IMR-90 (cell line): ENCODE measurements at regions not wholly inside any gene's neighbourhood (a gene's known extent, or its start where the extent isn't known, plus 50 kb on each side); places are given as distances from the start of the nearest gene placed in this dataset.

ENCODE experiments used
- ATAC-seq: fragments of 200-7000 bp; cut with Tn5 transposase; 2 replicates; pipeline ENCODE4 v1.9.1; 2020; ENCODE audit warnings: low read depth, mild to moderate bottlenecking, moderate library complexity
- BruUV-seq: library from RNA; stranded (reverse); fragments of 400-500 nt; replicated peaks from 2 replicates; lab custom pipeline; 2021; lab: Mats Ljungman, UMichigan
- CTCF ChIA-PET: fragments of 300-600 bp; formaldehyde crosslinking; extraction: SDS; loops from one replicate; lab custom pipeline; 2021; ENCODE audit warnings: antibody characterized with exemption; lab: Yijun Ruan, JAX
- POLR2A ChIA-PET: fragments of 300-600 bp; sonication (Branson Sonifier 250); formaldehyde crosslinking; loops from one replicate; lab custom pipeline; 2022; ENCODE audit warnings: antibody characterized with exemption; ENCODE audit not compliant: unreplicated experiment; lab: Charles Lee
- DNase-seq: peaks from one replicate; pipeline ENCODE4 v3.0.0; 2013
- H2AFZ ChIP-seq: replicated peaks from 2 replicates; pipeline ENCODE3; 2013; ENCODE audit warnings: low read length, mild to moderate bottlenecking; ENCODE audit not compliant: poor library complexity
- H2AK5ac ChIP-seq: 2 replicates; pipeline ENCODE4 v1.6.1; 2013; ENCODE audit warnings: low read depth, low read length, inconsistent platforms
- H2AK9ac ChIP-seq: replicated peaks from 2 replicates; pipeline ENCODE3; 2013; ENCODE audit warnings: mild to moderate bottlenecking, low read depth, low read length, moderate library complexity; ENCODE audit not compliant: poor library complexity
- H2BK120ac ChIP-seq: 2 replicates; pipeline ENCODE4 v1.6.1; 2013; ENCODE audit warnings: low read depth, low read length, inconsistent platforms
- H2BK15ac ChIP-seq: 3 replicates; pipeline ENCODE4 v1.6.1; 2013; ENCODE audit warnings: low read depth, low read length, inconsistent platforms
- H2BK20ac ChIP-seq: 2 replicates; pipeline ENCODE4 v1.6.1; 2013; ENCODE audit warnings: low read depth, mild to moderate bottlenecking, inconsistent platforms, low read length, moderate library complexity
- H2BK5ac ChIP-seq: 2 replicates; pipeline ENCODE4 v1.6.1; 2013; ENCODE audit warnings: mild to moderate bottlenecking, low read depth, low read length, inconsistent platforms; ENCODE audit not compliant: poor library complexity, severe bottlenecking
- H3K14ac ChIP-seq: replicated peaks from 2 replicates; pipeline ENCODE4 v1.6.1; 2013; ENCODE audit warnings: low read depth, low read length, inconsistent platforms
- H3K18ac ChIP-seq: 2 replicates; pipeline ENCODE4 v1.6.1; 2013; ENCODE audit warnings: low read depth, low read length, control low read depth
- H3K23ac ChIP-seq: 2 replicates; pipeline ENCODE4 v1.6.1; 2013; ENCODE audit warnings: low read depth, low read length, inconsistent platforms
- H3K27ac ChIP-seq: 2 replicates; pipeline ENCODE4 v1.5.1; 2013; ENCODE audit warnings: mild to moderate bottlenecking, control low read depth, low read length; ENCODE audit not compliant: insufficient read depth
- H3K27me3 ChIP-seq: 2 replicates; pipeline ENCODE4 v1.6.1; 2013; ENCODE audit warnings: low read length; ENCODE audit not compliant: control insufficient read depth, insufficient read depth
- H3K36me3 ChIP-seq: 2 replicates; pipeline ENCODE4 v1.6.1; 2013; ENCODE audit warnings: low read length, mixed read lengths; ENCODE audit not compliant: control insufficient read depth, insufficient read depth
- H3K4ac ChIP-seq: 2 replicates; pipeline ENCODE4 v1.6.1; 2013; ENCODE audit warnings: low read depth, low read length, inconsistent platforms
- H3K4me1 ChIP-seq: 2 replicates; pipeline ENCODE4 v1.6.1; 2013; ENCODE audit warnings: low read length, mixed read lengths; ENCODE audit not compliant: control insufficient read depth, insufficient read depth
- H3K4me2 ChIP-seq: 2 replicates; pipeline ENCODE4 v1.6.1; 2013; ENCODE audit warnings: low read depth, mild to moderate bottlenecking, control low read depth, low read length, moderate library complexity
- H3K4me3 ChIP-seq: 2 replicates; pipeline ENCODE4 v1.5.1; 2013; ENCODE audit warnings: low read depth, mild to moderate bottlenecking, control low read depth, low read length, moderate library complexity; ENCODE audit not compliant: insufficient read depth
- H3K56ac ChIP-seq: 2 replicates; pipeline ENCODE4 v1.6.1; 2013; ENCODE audit warnings: low read length, inconsistent platforms; ENCODE audit not compliant: insufficient read depth; ENCODE audit errors: extremely low read depth
- H3K79me1 ChIP-seq, 2 experiments: 2 replicates each; pipeline ENCODE4 v1.6.1; 2013; ENCODE audit warnings: low read length in 2 of 2, inconsistent platforms in 1 of 2, low read depth in 1 of 2
- H3K9ac ChIP-seq: 2 replicates; pipeline ENCODE4 v1.6.1; 2013; ENCODE audit warnings: low read depth, low read length, control low read depth
- H3K9me1 ChIP-seq: 2 replicates; pipeline ENCODE4 v1.6.1; 2013; ENCODE audit warnings: low read length, inconsistent platforms; ENCODE audit not compliant: insufficient read depth
- H3K9me3 ChIP-seq: 2 replicates; pipeline ENCODE4 v1.6.1; 2013; ENCODE audit warnings: low read length; ENCODE audit not compliant: control insufficient read depth, insufficient read depth
- H4K20me1 ChIP-seq: 2 replicates; pipeline ENCODE4 v1.6.1; 2013; ENCODE audit warnings: low read length, inconsistent platforms; ENCODE audit not compliant: insufficient read depth
- H4K5ac ChIP-seq: 2 replicates; pipeline ENCODE4 v1.6.1; 2013; ENCODE audit warnings: mild to moderate bottlenecking, low read depth, low read length, control low read depth
- H4K8ac ChIP-seq, 2 experiments: 2 replicates each; pipeline ENCODE4 v1.6.1; 2013; ENCODE audit warnings: low read depth in 2 of 2, low read length in 2 of 2, control low read depth in 1 of 2, inconsistent platforms in 1 of 2
- H4K91ac ChIP-seq: 2 replicates; pipeline ENCODE4 v1.6.1; 2013; ENCODE audit warnings: low read depth, low read length, inconsistent platforms; ENCODE audit not compliant: insufficient read depth
- BHLHE40 ChIP-seq: fragments of 150-350 bp; IDR thresholded peaks from 2 replicates; pipeline ENCODE4 v1.6.1; 2016; ENCODE audit warnings: mild to moderate bottlenecking, low read depth, low read length
- CEBPB ChIP-seq: IDR thresholded peaks from 2 replicates; pipeline ENCODE4 v1.6.1; 2012; ENCODE audit warnings: low read depth, low read length, improper control_type of control experiment
- CHD1 ChIP-seq: IDR thresholded peaks from 2 replicates; pipeline ENCODE4 v1.6.1; 2012; ENCODE audit warnings: low read depth, low read length, improper control_type of control experiment
- FOS ChIP-seq: fragments of 150-350 bp; IDR thresholded peaks from 2 replicates; pipeline ENCODE4 v1.6.1; 2016; ENCODE audit warnings: low read depth, low read length
- MAFK ChIP-seq: IDR thresholded peaks from 2 replicates; pipeline ENCODE4 v1.6.1; 2012; ENCODE audit warnings: low read depth, low read length, improper control_type of control experiment
- MAZ ChIP-seq: IDR thresholded peaks from 2 replicates; pipeline ENCODE4 v1.6.1; 2012; ENCODE audit warnings: low read depth, mild to moderate bottlenecking, low read length, improper control_type of control experiment, moderate library complexity, borderline replicate concordance
- MXI1 ChIP-seq: IDR thresholded peaks from 2 replicates; pipeline ENCODE4 v1.6.1; 2012; ENCODE audit warnings: low read depth, mild to moderate bottlenecking, low read length, moderate library complexity, borderline replicate concordance
- NFE2L2 ChIP-seq: fragments of 150-350 bp; IDR thresholded peaks from 2 replicates; pipeline ENCODE4 v1.6.1; 2016; ENCODE audit warnings: low read depth, mild to moderate bottlenecking, low read length
- POLR2A ChIP-seq: IDR thresholded peaks from 2 replicates; pipeline ENCODE4 v1.6.1; 2012; ENCODE audit warnings: mild to moderate bottlenecking, low read depth, low read length
- RAD21 ChIP-seq: IDR thresholded peaks from 2 replicates; pipeline ENCODE4 v1.6.1; 2012; ENCODE audit warnings: low read length, improper control_type of control experiment
- RCOR1 ChIP-seq: IDR thresholded peaks from 2 replicates; pipeline ENCODE4 v1.6.1; 2012; ENCODE audit warnings: mild to moderate bottlenecking, low read length, improper control_type of control experiment; ENCODE audit not compliant: insufficient replicate concordance
- RFX5 ChIP-seq: IDR thresholded peaks from 2 replicates; pipeline ENCODE4 v1.8.0; 2012; ENCODE audit warnings: low read depth, mild to moderate bottlenecking, low read length, moderate library complexity
- SMC3 ChIP-seq: fragments of 150-350 bp; IDR thresholded peaks from 2 replicates; pipeline ENCODE4 v1.6.1; 2016; ENCODE audit warnings: low read depth, mild to moderate bottlenecking, antibody characterized with exemption, low read length, moderate library complexity
- WGBS, 2 experiments: methylation state at CpG; one replicate each; pipeline versions ENCODE4 v1.1.5 to v1.1.7; 2013; ENCODE audit warnings: missing lambda C conversion rate in 2 of 2; ENCODE audit not compliant: insufficient read length in 1 of 2; ENCODE audit errors: extremely low coverage in 2 of 2; 5-methylcytosine and 5-hydroxymethylcytosine counted together
- dilution Hi-C: fragments of 300-500 bp; cut with HindIII; formaldehyde crosslinking; loops from one replicate; pipeline ENCODE4 v1.14.3; 2018; ENCODE audit warnings: low sequenced_read_pairs; ENCODE audit not compliant: unreplicated experiment
- in situ Hi-C: fragments of 300-500 bp; cut with MboI; formaldehyde crosslinking; loops from 3 replicates; pipeline ENCODE4 v1.14.3; 2019; ENCODE audit warnings: low sequenced_read_pairs, inconsistent platforms, mixed read lengths
- intact Hi-C: fragments of 100-400 bp; cut with micrococcal nuclease; formaldehyde crosslinking; loops from 2 replicates; pipeline ENCODE4 v1.10.0; 2022
- TF ChIP-seq, protein P1 (sequence below): conservative IDR thresholded peaks from 2 replicates; pipeline ENCODE4 v1.5.1; 2012; ENCODE audit warnings: mild to moderate bottlenecking, low read depth, low read length, improper control_type of control experiment
- TF ChIP-seq, protein P2 (sequence below): fragments of 150-350 bp; IDR thresholded peaks from 2 replicates; pipeline ENCODE4 v1.6.1; 2017; ENCODE audit warnings: mild to moderate bottlenecking, antibody characterized with exemption, low read length, low read depth
- TF ChIP-seq, protein P3 (sequence below): fragments of 150-350 bp; IDR thresholded peaks from 2 replicates; pipeline ENCODE4 v1.6.1; 2016; ENCODE audit warnings: low read depth, mild to moderate bottlenecking, low read length, moderate library complexity, borderline replicate concordance

DNA sequence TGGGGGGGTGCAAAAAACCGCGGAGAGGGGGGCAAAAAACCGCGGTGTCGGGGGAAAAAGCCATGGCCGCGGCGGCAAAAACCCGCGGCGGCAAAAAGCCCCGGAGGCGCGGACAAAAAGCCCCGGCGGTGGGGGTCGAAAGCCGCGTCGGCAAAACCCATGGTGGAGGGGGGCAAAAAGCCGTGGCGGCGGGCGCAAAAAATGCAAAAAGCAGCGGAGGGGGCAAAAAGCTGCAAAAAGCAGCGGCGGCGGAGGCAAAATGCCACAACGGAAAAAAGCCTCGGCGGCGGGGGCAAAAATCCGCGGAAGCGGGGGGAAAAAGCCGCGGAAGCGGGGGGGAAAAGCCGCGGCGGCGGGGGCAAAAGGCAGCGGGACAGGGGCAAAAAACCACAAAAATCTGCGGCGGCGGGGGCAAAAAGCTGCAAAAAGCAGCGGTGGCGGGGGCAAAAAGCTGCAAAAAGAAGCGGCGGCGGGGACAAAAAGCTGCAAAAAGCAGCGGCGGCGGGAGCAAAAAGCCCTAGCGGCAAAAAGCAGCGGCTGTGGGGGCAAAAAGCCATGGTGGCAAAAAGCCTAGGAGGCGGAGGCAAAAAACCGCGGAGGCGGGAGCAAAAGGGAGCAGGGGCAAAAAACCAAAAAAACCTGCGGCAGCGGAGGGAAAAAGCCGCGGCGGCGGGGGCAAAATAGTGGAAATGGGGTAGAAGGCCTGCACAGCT, 418.9 kb downstream of the ZNF716 start:
- no peak overlapping the region for H4K91ac ChIP-seq
- WGBS, 2 experiments: 15% methylated on average over 41 of the region's 66 CpGs; no CpG with 5 or more reads in 1 of the 2 experiments

More for the DNA sequence above, 418.9 kb downstream of the ZNF716 start:
- H3K14ac ChIP-seq: no peak overlapping the region
- ATAC-seq (no peak), DNase-seq (no peak)
- H4K5ac ChIP-seq: no peak overlapping the region
- H3K27ac ChIP-seq: no peak overlapping the region
- dilution Hi-C loops (no loop called here), in situ Hi-C loops (no loop called here), intact Hi-C loops (no loop called here)
- no peak overlapping the region for H2BK5ac ChIP-seq
- BruUV-seq: no TSS peak
- H4K20me1 ChIP-seq: no peaks in the 10 kb centered on the region
- no peaks in the 10 kb centered on the region for H3K79me1 ChIP-seq
- H3K9ac ChIP-seq: no peak overlapping the region
- H3K4me1 ChIP-seq: no peaks in the 10 kb centered on the region
- H3K4ac ChIP-seq: no peak overlapping the region
- no peak overlapping the region for H2AFZ ChIP-seq
- H3K18ac ChIP-seq: no peak overlapping the region
- no peak for TF ChIP-seq RCOR1
- no peak for TF ChIP-seq MAZ
- no peak for TF ChIP-seq POLR2A
- TF ChIP-seq RAD21: no peak
- TF ChIP-seq MXI1: no peak
- TF ChIP-seq, protein P1, sequence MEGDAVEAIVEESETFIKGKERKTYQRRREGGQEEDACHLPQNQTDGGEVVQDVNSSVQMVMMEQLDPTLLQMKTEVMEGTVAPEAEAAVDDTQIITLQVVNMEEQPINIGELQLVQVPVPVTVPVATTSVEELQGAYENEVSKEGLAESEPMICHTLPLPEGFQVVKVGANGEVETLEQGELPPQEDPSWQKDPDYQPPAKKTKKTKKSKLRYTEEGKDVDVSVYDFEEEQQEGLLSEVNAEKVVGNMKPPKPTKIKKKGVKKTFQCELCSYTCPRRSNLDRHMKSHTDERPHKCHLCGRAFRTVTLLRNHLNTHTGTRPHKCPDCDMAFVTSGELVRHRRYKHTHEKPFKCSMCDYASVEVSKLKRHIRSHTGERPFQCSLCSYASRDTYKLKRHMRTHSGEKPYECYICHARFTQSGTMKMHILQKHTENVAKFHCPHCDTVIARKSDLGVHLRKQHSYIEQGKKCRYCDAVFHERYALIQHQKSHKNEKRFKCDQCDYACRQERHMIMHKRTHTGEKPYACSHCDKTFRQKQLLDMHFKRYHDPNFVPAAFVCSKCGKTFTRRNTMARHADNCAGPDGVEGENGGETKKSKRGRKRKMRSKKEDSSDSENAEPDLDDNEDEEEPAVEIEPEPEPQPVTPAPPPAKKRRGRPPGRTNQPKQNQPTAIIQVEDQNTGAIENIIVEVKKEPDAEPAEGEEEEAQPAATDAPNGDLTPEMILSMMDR: no peak
- TF ChIP-seq, protein P2, sequence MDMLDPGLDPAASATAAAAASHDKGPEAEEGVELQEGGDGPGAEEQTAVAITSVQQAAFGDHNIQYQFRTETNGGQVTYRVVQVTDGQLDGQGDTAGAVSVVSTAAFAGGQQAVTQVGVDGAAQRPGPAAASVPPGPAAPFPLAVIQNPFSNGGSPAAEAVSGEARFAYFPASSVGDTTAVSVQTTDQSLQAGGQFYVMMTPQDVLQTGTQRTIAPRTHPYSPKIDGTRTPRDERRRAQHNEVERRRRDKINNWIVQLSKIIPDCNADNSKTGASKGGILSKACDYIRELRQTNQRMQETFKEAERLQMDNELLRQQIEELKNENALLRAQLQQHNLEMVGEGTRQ: no peak
- no peak for TF ChIP-seq MAFK
- TF ChIP-seq CEBPB: no peak
- TF ChIP-seq SMC3: no peak
- TF ChIP-seq BHLHE40: no peak
- no peak for TF ChIP-seq CHD1
- no peak for TF ChIP-seq RFX5
- TF ChIP-seq NFE2L2: no peak
- TF ChIP-seq, protein P3, sequence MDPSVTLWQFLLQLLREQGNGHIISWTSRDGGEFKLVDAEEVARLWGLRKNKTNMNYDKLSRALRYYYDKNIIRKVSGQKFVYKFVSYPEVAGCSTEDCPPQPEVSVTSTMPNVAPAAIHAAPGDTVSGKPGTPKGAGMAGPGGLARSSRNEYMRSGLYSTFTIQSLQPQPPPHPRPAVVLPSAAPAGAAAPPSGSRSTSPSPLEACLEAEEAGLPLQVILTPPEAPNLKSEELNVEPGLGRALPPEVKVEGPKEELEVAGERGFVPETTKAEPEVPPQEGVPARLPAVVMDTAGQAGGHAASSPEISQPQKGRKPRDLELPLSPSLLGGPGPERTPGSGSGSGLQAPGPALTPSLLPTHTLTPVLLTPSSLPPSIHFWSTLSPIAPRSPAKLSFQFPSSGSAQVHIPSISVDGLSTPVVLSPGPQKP: no peak
- no peak for TF ChIP-seq FOS
- H2AK5ac ChIP-seq: no peak overlapping the region
- no peak overlapping the region for H3K23ac ChIP-seq
- no peak overlapping the region for H2AK9ac ChIP-seq
- peaks cover 6% of the 10 kb centered on the region; the same call in 1 of the 2 replicates for H3K27me3 ChIP-seq
- H2BK15ac ChIP-seq: no peak overlapping the region
- H3K36me3 ChIP-seq: no peaks in the 10 kb centered on the region
- no peak overlapping the region for H2BK120ac ChIP-seq
- no peak overlapping the region for H4K8ac ChIP-seq
- no peak overlapping the region for H3K4me2 ChIP-seq
- no peaks in the 10 kb centered on the region for H3K9me1 ChIP-seq
- no peaks in the 10 kb centered on the region for H3K9me3 ChIP-seq
- no peak overlapping the region for H3K56ac ChIP-seq
- POLR2A ChIA-PET: no interaction called here
- H3K4me3 ChIP-seq: no peak overlapping the region
- no peak overlapping the region for H2BK20ac ChIP-seq
- CTCF ChIA-PET: interaction anchor here (0.5 kb wide), 1 partner anchor 73 kb away, joined by 3 read pairs; no protein-coding TSS in a partner anchor
